Ovary (tissue), 7 donors: ENCODE measurements at regions not wholly inside any gene's neighbourhood (a gene's known extent, or its start where the extent isn't known, plus 50 kb on each side); places are given as distances from the start of the nearest gene placed in this dataset.
"Not testable (repeated sequence)": the region's sequence is repeated elsewhere in the genome, so short reads cannot be mapped to it uniquely, and the experiment has no call there.

Experiments used
- DNase-seq, 5 donors: peaks; one replicate each; pipeline ENCODE4 v3.0.0-alpha.2; 2019 to 2020
- H3K27ac ChIP-seq, 2 donors: fragments of 200-600 bp; one replicate each; pipeline versions ENCODE4 v1.5.1 to v1.8.0; 2019 to 2022
- H3K27me3 ChIP-seq: fragments of 200-600 bp; one replicate; pipeline ENCODE4 v1.8.0; 2022
- H3K36me3 ChIP-seq: fragments of 200-600 bp; sonication (generic); one replicate; pipeline ENCODE4 v1.5.1; 2019
- H3K4me1 ChIP-seq: one replicate; pipeline ENCODE4 v1.8.1; 2013; ENCODE audit warnings: mild to moderate bottlenecking, moderate library complexity; ENCODE audit not compliant: insufficient read depth
- H3K4me3 ChIP-seq: fragments of 200-600 bp; sonication (generic); one replicate; pipeline ENCODE4 v1.5.1; 2017
- H3K9me3 ChIP-seq, 2 donors: fragments of 200-600 bp in 1 of 2; sonication (generic) in 1 of 2; one replicate each; pipeline versions ENCODE4 v1.5.1 to v1.8.1; 2013 to 2019; ENCODE audit warnings: mild to moderate bottlenecking in 1 of 2, moderate library complexity in 1 of 2
- CTCF ChIP-seq, 3 donors: fragments of 450-650 bp in 2 of 3; fragments of 200-600 bp in 1 of 3; IDR thresholded peaks; one replicate each; pipeline versions ENCODE4 v1.5.1 to v1.8.0; 2016 to 2022; ENCODE audit warnings: antibody characterized with exemption in 3 of 3, mild to moderate bottlenecking in 1 of 3
- EP300 ChIP-seq: sonication (generic); formaldehyde crosslinking; IDR thresholded peaks from one replicate; pipeline ENCODE4 v1.6.1; 2017; ENCODE audit warnings: antibody characterized with exemption
- POLR2A ChIP-seq: fragments of 450-650 bp; IDR thresholded peaks from one replicate; pipeline ENCODE4 v1.6.1; 2017; ENCODE audit warnings: antibody characterized with exemption, mild to moderate bottlenecking, moderate library complexity
- WGBS, 3 donors: extraction: QIAGEN DNeasy Blood & Tissue Kit in 1 of 3; methylation state at CpG; one replicate each; pipeline versions ENCODE4 v1.1.5 to v1.1.7; 2013 to 2017; 5-methylcytosine and 5-hydroxymethylcytosine counted together
- intact Hi-C, 4 donors: fragments of 100-400 bp; cut with DNase I; formaldehyde crosslinking; loops; one replicate each; pipeline versions ENCODE4 v1.11.0 to v1.15.1; 2022 to 2023
- donor health status: DM: no; HTN: no; CAD: no; lungs with moderate emphysema.
- donor health status: DM: no; HTN: no; CAD: no.
- donor health status: Bipolar disorder and iron deficiency.
- donor health status: DM: no; HTN: no; CAD: no.
- donor health status: DM: yes; HTN: yes; CAD: no.

GRCh38 chr4:17232566-17233253 is 279.2 kb downstream of the QDPR start:
- Histone ChIP-seq H3K27me3 (no peaks in the 10 kb centered on the region), H3K36me3 (no peaks in the 10 kb centered on the region), H3K4me1 (peaks cover 6% of the 10 kb centered on the region), H3K27ac (no peak overlapping the region), H3K4me3 (no peak overlapping the region), H3K9me3 (no peaks in the 10 kb centered on the region)
- TF ChIP-seq POLR2A (no peak), CTCF (IDR thresholded peaks at IDR 0.05) (no peak), EP300 (no peak)
- intact Hi-C loops = no loop called here
- WGBS, 3 donors = 35 to 39% (median 35%) methylated on average over 3 of the region's 3 CpGs
- peak in 2 of 5 donors; percentile 13 to 38 for DNase-seq

GRCh38 chr4:17231880-17232475 is 279.9 kb downstream of the QDPR start:
- DNase-seq, H3K36me3 ChIP-seq, H3K4me3 ChIP-seq, H3K27ac ChIP-seq, intact Hi-C loops, H3K27me3 ChIP-seq, H3K9me3 ChIP-seq, H3K4me1 ChIP-seq: not testable (repeated sequence)
- 48 to 56% (median 48%) methylated on average over 9 of the region's 9 CpGs for WGBS, 3 donors

GRCh38 chr4:17230727-17231126 is 281.2 kb downstream of the QDPR start:
- H3K27ac ChIP-seq = no peak overlapping the region
- H3K27me3 ChIP-seq = no peaks in the 10 kb centered on the region
- peaks cover 6% of the 10 kb centered on the region for H3K4me1 ChIP-seq
- TF ChIP-seq CTCF (IDR thresholded peaks at IDR 0.05) (no peak), EP300 (no peak), POLR2A (no peak)
- H3K4me3 ChIP-seq = no peak overlapping the region
- intact Hi-C loops = no loop called here
- no peaks in the 10 kb centered on the region for H3K9me3 ChIP-seq
- 21 to 24% (median 21%) methylated on average over 1 of the region's 1 CpG for WGBS, 3 donors
- DNase-seq = no peak
- no peaks in the 10 kb centered on the region for H3K36me3 ChIP-seq

- TF ChIP-seq EP300 (no peak), CTCF (IDR thresholded peaks at IDR 0.05) (no peak), POLR2A (no peak)
- Histone ChIP-seq H3K9me3 (no peaks in the 10 kb centered on the region), H3K4me3 (no peak overlapping the region), H3K4me1 (no peaks in the 10 kb centered on the region), H3K27me3 (no peaks in the 10 kb centered on the region), H3K36me3 (no peaks in the 10 kb centered on the region), H3K27ac (no peak overlapping the region)
- DNase-seq = no peak
- intact Hi-C loops = no loop called here
Measured at GRCh38 chr4:17220816-17221215, 291.1 kb downstream of the QDPR start.

- TF ChIP-seq EP300 (no peak), CTCF (IDR thresholded peaks at IDR 0.05) (no peak), POLR2A (no peak)
- H3K27me3 ChIP-seq = no peaks in the 10 kb centered on the region
- H3K27ac ChIP-seq = no peak overlapping the region
- DNase-seq = no peak
- 54 to 59% (median 57%) methylated on average over 3 of the region's 3 CpGs for WGBS, 3 donors
- intact Hi-C loops = no loop called here
- H3K4me3 ChIP-seq = no peak overlapping the region
- no peaks in the 10 kb centered on the region for H3K9me3 ChIP-seq
- no peaks in the 10 kb centered on the region for H3K4me1 ChIP-seq
- H3K36me3 ChIP-seq = no peaks in the 10 kb centered on the region
Measured at GRCh38 chr4:17218786-17219185, 293.1 kb downstream of the QDPR start.
